MCF 10A (cell line): ENCODE measurements at regions not wholly inside any gene's neighbourhood (a gene's known extent, or its start where the extent isn't known, plus 50 kb on each side); places are given as distances from the start of the nearest gene placed in this dataset.

Experiments used
- BruUV-seq: library from RNA; stranded (reverse); fragments of 400-500 nt; replicated peaks from 2 replicates; lab custom pipeline; 2021; lab: Mats Ljungman, UMichigan
- CTCF ChIA-PET: fragments of 300-600 bp; sonication (Branson Sonifier 250); formaldehyde crosslinking; extraction: SDS; loops from one replicate; lab custom pipeline; 2021; ENCODE audit warnings: antibody characterized with exemption, inconsistent platforms; lab: Yijun Ruan, JAX
- POLR2A ChIA-PET: fragments of 300-600, 350-650 bp; sonication (Branson Sonifier 250); formaldehyde crosslinking; extraction: SDS; loops from one replicate; lab custom pipeline; 2020; ENCODE audit warnings: antibody characterized with exemption, inconsistent platforms; lab: Yijun Ruan, JAX
- DNase-seq: peaks from one replicate; pipeline ENCODE4 v3.0.0-alpha.2; 2018; ENCODE audit not compliant: unreplicated experiment
- H3K27ac Mint-ChIP-seq: one replicate; pipeline ENCODE4 v1.8.0; 2022; ENCODE audit warnings: mild to moderate bottlenecking, low read depth, mixed read lengths; ENCODE audit not compliant: unreplicated experiment
- H3K27me3 Mint-ChIP-seq: one replicate; pipeline ENCODE4 v1.8.0; 2022; ENCODE audit warnings: mixed read lengths; ENCODE audit not compliant: insufficient read depth, unreplicated experiment
- H3K36me3 Mint-ChIP-seq: one replicate; pipeline ENCODE4 v1.8.0; 2022; ENCODE audit warnings: mild to moderate bottlenecking, moderate library complexity, mixed read lengths; ENCODE audit not compliant: insufficient read depth, unreplicated experiment
- H3K4me1 Mint-ChIP-seq: one replicate; pipeline ENCODE4 v1.8.0; 2022; ENCODE audit warnings: mixed read lengths; ENCODE audit not compliant: insufficient read depth, unreplicated experiment
- H3K4me3 Mint-ChIP-seq: one replicate; pipeline ENCODE4 v1.8.0; 2022; ENCODE audit warnings: mild to moderate bottlenecking, moderate library complexity, mixed read lengths; ENCODE audit not compliant: unreplicated experiment
- H3K9me3 Mint-ChIP-seq: one replicate; pipeline ENCODE4 v1.8.0; 2022; ENCODE audit warnings: mixed read lengths; ENCODE audit not compliant: unreplicated experiment
- CTCF ChIP-seq: fragments of 200-600 bp; IDR thresholded peaks from one replicate; pipeline ENCODE4 v1.8.0; 2022; ENCODE audit warnings: antibody characterized with exemption, mild to moderate bottlenecking; ENCODE audit not compliant: unreplicated experiment
- intact Hi-C: fragments of 100-400 bp; cut with micrococcal nuclease; formaldehyde crosslinking; loops from 2 replicates; pipeline ENCODE4 v1.14.1; 2022

- no peaks in the 10 kb centered on the region for H3K27me3 Mint-ChIP-seq
- ChIA-PET CTCF (no interaction called here), POLR2A (interaction anchor here (0.6 kb wide), 1 partner anchor 42 kb away, joined by 3 read pairs; no protein-coding TSS in a partner anchor)
- BruUV-seq = no TSS peak
- no peak for DNase-seq
- H3K4me3 Mint-ChIP-seq = no peak overlapping the region
- no peaks in the 10 kb centered on the region for H3K4me1 Mint-ChIP-seq
- intact Hi-C loops = no loop called here
- no peaks in the 10 kb centered on the region for H3K36me3 Mint-ChIP-seq
- no peak overlapping the region for H3K27ac Mint-ChIP-seq
- TF ChIP-seq CTCF = no peak
- H3K9me3 Mint-ChIP-seq = no peaks in the 10 kb centered on the region
Measured at GRCh38 chr4:26191353-26191752, 129.5 kb upstream of the RBPJ start.

- no peaks in the 10 kb centered on the region for H3K36me3 Mint-ChIP-seq
- no peaks in the 10 kb centered on the region for H3K27me3 Mint-ChIP-seq
- DNase-seq = no peak
- ChIA-PET CTCF (interaction anchor here (0.7 kb wide), 1 partner anchor 134 kb away, joined by 3 read pairs; no protein-coding TSS in a partner anchor), POLR2A (interaction anchor here (0.6 kb wide), 1 partner anchor 1591 kb away, joined by 3 read pairs; no protein-coding TSS in a partner anchor)
- BruUV-seq = no TSS peak
- H3K4me3 Mint-ChIP-seq = no peak overlapping the region
- intact Hi-C loops = no loop called here
- TF ChIP-seq CTCF = no peak
- H3K27ac Mint-ChIP-seq = no peak overlapping the region
- peaks cover 8% of the 10 kb centered on the region for H3K4me1 Mint-ChIP-seq
- no peaks in the 10 kb centered on the region for H3K9me3 Mint-ChIP-seq
Measured at GRCh38 chr4:26192899-26193869, 127.6 kb upstream of the RBPJ start.

GRCh38 chr4:26194764-26195163, 126.0 kb upstream of the RBPJ start:
- Mint-ChIP-seq H3K4me1 (peaks cover 8% of the 10 kb centered on the region), H3K27ac (no peak overlapping the region), H3K36me3 (no peaks in the 10 kb centered on the region), H3K4me3 (no peak overlapping the region), H3K27me3 (no peaks in the 10 kb centered on the region), H3K9me3 (no peaks in the 10 kb centered on the region)
- ChIA-PET CTCF (interaction anchor here (0.6 to 1.1 kb wide), 2 partner anchors 44 to 206 kb away, joined by 4 read pairs; no protein-coding TSS in a partner anchor), POLR2A (no interaction called here)
- intact Hi-C loops = loop anchor here (5.0 kb wide), 1 partner anchor 42 kb away; no protein-coding TSS in a partner anchor
- no peak for TF ChIP-seq CTCF
- no TSS peak for BruUV-seq
- DNase-seq = no peak

GRCh38 chr4:26196567-26196966, 124.2 kb upstream of the RBPJ start:
- TF ChIP-seq CTCF = no peak
- Mint-ChIP-seq H3K4me1 (peaks cover 8% of the 10 kb centered on the region), H3K36me3 (no peaks in the 10 kb centered on the region), H3K4me3 (no peak overlapping the region), H3K9me3 (no peaks in the 10 kb centered on the region), H3K27ac (no peak overlapping the region), H3K27me3 (peaks cover 11% of the 10 kb centered on the region)
- no peak for DNase-seq
- BruUV-seq = no TSS peak
- intact Hi-C loops = loop anchor here (5.0 kb wide), 1 partner anchor 44 kb away; no protein-coding TSS in a partner anchor
- ChIA-PET CTCF (interaction anchor here (0.6 kb wide), 1 partner anchor 39 kb away, joined by 3 read pairs; no protein-coding TSS in a partner anchor), POLR2A (interaction anchor here (0.9 kb wide), 2 partner anchors 34 to 68 kb away, joined by 3 to 5 read pairs; no protein-coding TSS in a partner anchor)
